Ishikawa (cell line): ENCODE measurements at regions not wholly inside any gene's neighbourhood (a gene's known extent, or its start where the extent isn't known, plus 50 kb on each side); places are given as distances from the start of the nearest gene placed in this dataset.

Source experiments
- CEBPB ChIP-seq: IDR thresholded peaks from 2 replicates; pipeline ENCODE4 v1.6.1; 2012
- CREB1 ChIP-seq: IDR thresholded peaks from 2 replicates; pipeline ENCODE4 v1.6.1; 2012; ENCODE audit warnings: low read depth
- EGR1 ChIP-seq: IDR thresholded peaks from 2 replicates; pipeline ENCODE4 v1.6.1; 2012
- EP300 ChIP-seq: IDR thresholded peaks from 2 replicates; pipeline ENCODE4 v1.6.1; 2012; ENCODE audit warnings: borderline replicate concordance
- FOXM1 ChIP-seq: IDR thresholded peaks from 2 replicates; pipeline ENCODE4 v1.6.1; 2012; ENCODE audit warnings: low read depth, borderline replicate concordance
- MAX ChIP-seq: IDR thresholded peaks from 2 replicates; pipeline ENCODE4 v1.6.1; 2012
- NFIC ChIP-seq: IDR thresholded peaks from 2 replicates; pipeline ENCODE4 v1.6.1; 2012
- RAD21 ChIP-seq: IDR thresholded peaks from 2 replicates; pipeline ENCODE4 v1.6.1; 2012; ENCODE audit warnings: low read depth
- REST ChIP-seq: IDR thresholded peaks from 2 replicates; pipeline ENCODE4 v1.6.1; 2012; ENCODE audit warnings: low read depth, mild to moderate bottlenecking
- TAF1 ChIP-seq: IDR thresholded peaks from 2 replicates; pipeline ENCODE4 v1.6.1; 2012; ENCODE audit warnings: low read depth, mild to moderate bottlenecking
- TCF12 ChIP-seq: IDR thresholded peaks from 2 replicates; pipeline ENCODE4 v1.6.1; 2012; ENCODE audit warnings: low read depth
- TEAD4 ChIP-seq: IDR thresholded peaks from 2 replicates; pipeline ENCODE4 v1.6.1; 2012
- USF1 ChIP-seq: IDR thresholded peaks from 2 replicates; pipeline ENCODE4 v1.6.1; 2012
- YY1 ChIP-seq: IDR thresholded peaks from 2 replicates; pipeline ENCODE4 v1.6.1; 2012; ENCODE audit warnings: low read depth
- ZBTB7A ChIP-seq: IDR thresholded peaks from 2 replicates; pipeline ENCODE4 v1.6.1; 2012; ENCODE audit warnings: low read depth

GRCh38 chr2:240252191-240252871, 111.9 kb upstream of the OTOS start:
- no peak for TF ChIP-seq EGR1
- no peak for TF ChIP-seq USF1
- no peak for TF ChIP-seq FOXM1
- TF ChIP-seq EP300: no peak
- no peak for TF ChIP-seq RAD21
- no peak for TF ChIP-seq CEBPB
- TF ChIP-seq TEAD4: no peak
- no peak for TF ChIP-seq CREB1
- no peak for TF ChIP-seq MAX
- no peak for TF ChIP-seq NFIC
- no peak for TF ChIP-seq TAF1

- TF ChIP-seq RAD21 (no peak), CREB1 (no peak), TAF1 (no peak), FOXM1 (no peak), EP300 (no peak), ZBTB7A (no peak), EGR1 (no peak), YY1 (no peak), USF1 (no peak), NFIC (no peak), CEBPB (no peak), MAX (no peak), REST (no peak)
These were observed 112.5 kb upstream of the OTOS start for GRCh38 chr2:240252872-240253511.

- no peak for TF ChIP-seq RAD21
- no peak for TF ChIP-seq REST
These were observed 113.2 kb upstream of the OTOS start for GRCh38 chr2:240253583-240254145.

- no peak for TF ChIP-seq CREB1
- TF ChIP-seq TEAD4: no peak
- TF ChIP-seq USF1: no peak
- no peak for TF ChIP-seq EP300
- TF ChIP-seq TAF1: no peak
- TF ChIP-seq CEBPB: no peak
- no peak for TF ChIP-seq YY1
These were observed 114.1 kb upstream of the OTOS start for GRCh38 chr2:240254337-240255164.

GRCh38 chr2:240255165-240255491, 114.7 kb upstream of the OTOS start:
- no peak for TF ChIP-seq TAF1
- TF ChIP-seq EP300: no peak
- TF ChIP-seq REST: no peak
- TF ChIP-seq FOXM1: no peak
- TF ChIP-seq NFIC: no peak
- TF ChIP-seq EGR1: no peak
- TF ChIP-seq RAD21: no peak
- TF ChIP-seq TEAD4: no peak
- TF ChIP-seq CREB1: no peak
- TF ChIP-seq ZBTB7A: no peak
- no peak for TF ChIP-seq MAX
- TF ChIP-seq USF1: no peak
- no peak for TF ChIP-seq TCF12
- no peak for TF ChIP-seq CEBPB
- TF ChIP-seq YY1: no peak
